ENCODE measurements at regions not wholly inside any gene's neighbourhood (a gene's known extent, or its start where the extent isn't known, plus 50 kb on each side); places are given as distances from the start of the nearest gene placed in this dataset.

GRCh38 chr10:21264271-21264670 is 261.2 kb downstream of the SKIDA1 start:
- DNase-seq (ENCODE audit: low spot score): no peak

GRCh38 chr10:21263839-21264238 is 261.6 kb downstream of the SKIDA1 start:
- FAIRE-seq: no peak
- no peak for DNase-seq (ENCODE audit: low spot score)

More at GRCh38 chr10:21264271-21264670, 261.2 kb downstream of the SKIDA1 start:
- no peak for FAIRE-seq

GRCh38 chr10:21263263-21263803 is 262.1 kb downstream of the SKIDA1 start:
- no peak for FAIRE-seq
- DNase-seq (ENCODE audit: low spot score): no peak

GRCh38 chr10:21261842-21262294 is 263.6 kb downstream of the SKIDA1 start:
- DNase-seq (ENCODE audit: low spot score) (no peak), FAIRE-seq (no peak)

- FAIRE-seq (no peak), DNase-seq (ENCODE audit: low spot score) (no peak)
Measured at GRCh38 chr10:21260506-21261149, 264.9 kb downstream of the SKIDA1 start.

- no peak for DNase-seq (ENCODE audit: low spot score)
- FAIRE-seq: no peak
Measured at GRCh38 chr10:21260066-21260465, 265.4 kb downstream of the SKIDA1 start.

GRCh38 chr10:21257919-21258318 is 267.6 kb downstream of the SKIDA1 start:
- DNase-seq (ENCODE audit: low spot score): no peak
- FAIRE-seq: no peak

- DNase-seq (ENCODE audit: low spot score) (no peak), FAIRE-seq (no peak)
Measured at GRCh38 chr10:21257191-21257590, 268.3 kb downstream of the SKIDA1 start.

- no peak for DNase-seq (ENCODE audit: low spot score)
Measured at GRCh38 chr10:21249435-21249834, 276.0 kb downstream of the SKIDA1 start.

GRCh38 chr10:21247592-21247991 is 277.9 kb downstream of the SKIDA1 start:
- FAIRE-seq (no peak), DNase-seq (ENCODE audit: low spot score) (no peak)

More at GRCh38 chr10:21249435-21249834, 276.0 kb downstream of the SKIDA1 start:
- FAIRE-seq: peak; percentile 81

- FAIRE-seq (no peak), DNase-seq (ENCODE audit: low spot score) (no peak)
Measured at GRCh38 chr10:21246178-21246577, 279.3 kb downstream of the SKIDA1 start.

- no peak for DNase-seq (ENCODE audit: low spot score)
- no peak for FAIRE-seq
Measured at GRCh38 chr10:21243748-21244257, 281.7 kb downstream of the SKIDA1 start.

GRCh38 chr10:21242915-21243314 is 282.6 kb downstream of the SKIDA1 start:
- FAIRE-seq (no peak), DNase-seq (ENCODE audit: low spot score) (no peak)

GRCh38 chr10:21238717-21239116 is 286.8 kb downstream of the SKIDA1 start:
- FAIRE-seq (no peak), DNase-seq (ENCODE audit: low spot score) (no peak)

- FAIRE-seq (no peak), DNase-seq (ENCODE audit: low spot score) (no peak)
Measured at GRCh38 chr10:21238044-21238443, 287.4 kb downstream of the SKIDA1 start.

- no peak for FAIRE-seq
- DNase-seq (ENCODE audit: low spot score): no peak
Measured at GRCh38 chr10:21234761-21235160, 290.7 kb downstream of the SKIDA1 start.

GRCh38 chr10:21230219-21230618 is 295.3 kb downstream of the SKIDA1 start:
- FAIRE-seq: no peak
- no peak for DNase-seq (ENCODE audit: low spot score)

GRCh38 chr10:21217748-21218367 is 307.6 kb downstream of the SKIDA1 start:
- DNase-seq (ENCODE audit: low spot score) (no peak), FAIRE-seq (no peak)

GRCh38 chr10:21217107-21217506 is 308.4 kb downstream of the SKIDA1 start:
- FAIRE-seq (no peak), DNase-seq (ENCODE audit: low spot score) (no peak)

GRCh38 chr10:21214329-21214728 is 311.2 kb downstream of the SKIDA1 start:
- FAIRE-seq (no peak), DNase-seq (ENCODE audit: low spot score) (no peak)

- FAIRE-seq (no peak), DNase-seq (ENCODE audit: low spot score) (no peak)
Measured at GRCh38 chr10:21213381-21213780, 312.1 kb downstream of the SKIDA1 start.

GRCh38 chr10:21212912-21213311 is 312.6 kb downstream of the SKIDA1 start:
- FAIRE-seq (no peak), DNase-seq (ENCODE audit: low spot score) (no peak)

- DNase-seq (ENCODE audit: low spot score): no peak
- no peak for FAIRE-seq
Measured at GRCh38 chr10:21212348-21212747, 313.1 kb downstream of the SKIDA1 start.
